ENCODE measurements at regions not wholly inside any gene's neighbourhood (a gene's known extent, or its start where the extent isn't known, plus 50 kb on each side); places are given as distances from the start of the nearest gene placed in this dataset.

- Mint-ChIP-seq H3K27me3 (no peaks in the 10 kb centered on the region), H3K4me1 (ENCODE audit: low read depth) (no peaks in the 10 kb centered on the region), H3K27ac (no peak overlapping the region), H3K4me3 (no peak overlapping the region), H3K36me3 (ENCODE audit: low read depth) (no peaks in the 10 kb centered on the region), H3K9me3 (no peaks in the 10 kb centered on the region)
- intact Hi-C loops (cut with DNase I, micrococcal nuclease): no loop called here
- DNase-seq (no peak), ATAC-seq (ENCODE audit: poor library complexity) (no peak)
- TF ChIP-seq, protein P1, sequence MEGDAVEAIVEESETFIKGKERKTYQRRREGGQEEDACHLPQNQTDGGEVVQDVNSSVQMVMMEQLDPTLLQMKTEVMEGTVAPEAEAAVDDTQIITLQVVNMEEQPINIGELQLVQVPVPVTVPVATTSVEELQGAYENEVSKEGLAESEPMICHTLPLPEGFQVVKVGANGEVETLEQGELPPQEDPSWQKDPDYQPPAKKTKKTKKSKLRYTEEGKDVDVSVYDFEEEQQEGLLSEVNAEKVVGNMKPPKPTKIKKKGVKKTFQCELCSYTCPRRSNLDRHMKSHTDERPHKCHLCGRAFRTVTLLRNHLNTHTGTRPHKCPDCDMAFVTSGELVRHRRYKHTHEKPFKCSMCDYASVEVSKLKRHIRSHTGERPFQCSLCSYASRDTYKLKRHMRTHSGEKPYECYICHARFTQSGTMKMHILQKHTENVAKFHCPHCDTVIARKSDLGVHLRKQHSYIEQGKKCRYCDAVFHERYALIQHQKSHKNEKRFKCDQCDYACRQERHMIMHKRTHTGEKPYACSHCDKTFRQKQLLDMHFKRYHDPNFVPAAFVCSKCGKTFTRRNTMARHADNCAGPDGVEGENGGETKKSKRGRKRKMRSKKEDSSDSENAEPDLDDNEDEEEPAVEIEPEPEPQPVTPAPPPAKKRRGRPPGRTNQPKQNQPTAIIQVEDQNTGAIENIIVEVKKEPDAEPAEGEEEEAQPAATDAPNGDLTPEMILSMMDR (IDR thresholded peaks at IDR 0.05): no peak
- POLR2A ChIA-PET: no interaction called here
- H3K9me3 ChIP-seq (ENCODE audit: control insufficient read depth in 1 of 2, insufficient read depth in 1 of 2, low read length in 2 of 2): no peaks in the 10 kb centered on the region
- no peak overlapping the region for H3K4me3 ChIP-seq (ENCODE audit: low read length)
- no peaks in the 10 kb centered on the region for H3K27me3 ChIP-seq (ENCODE audit: control insufficient read depth in 1 of 2, insufficient read depth in 2 of 2, low read length in 2 of 2)
- CTCF ChIA-PET: interaction anchor here (1.1 kb wide), 1 partner anchor 10 kb away, joined by 3 read pairs; no protein-coding TSS in a partner anchor
- no peak overlapping the region for H3K27ac ChIP-seq (ENCODE audit: low read depth in 1 of 2, low read length in 2 of 2)
- no peaks in the 10 kb centered on the region for H3K36me3 ChIP-seq (ENCODE audit: insufficient read depth, low read length)
- H3K4me1 ChIP-seq (ENCODE audit: insufficient read depth, low read length): no peaks in the 10 kb centered on the region
Measured at GRCh38 chr10:89153971-89154370, 53.1 kb downstream of the CH25H start.

DNA sequence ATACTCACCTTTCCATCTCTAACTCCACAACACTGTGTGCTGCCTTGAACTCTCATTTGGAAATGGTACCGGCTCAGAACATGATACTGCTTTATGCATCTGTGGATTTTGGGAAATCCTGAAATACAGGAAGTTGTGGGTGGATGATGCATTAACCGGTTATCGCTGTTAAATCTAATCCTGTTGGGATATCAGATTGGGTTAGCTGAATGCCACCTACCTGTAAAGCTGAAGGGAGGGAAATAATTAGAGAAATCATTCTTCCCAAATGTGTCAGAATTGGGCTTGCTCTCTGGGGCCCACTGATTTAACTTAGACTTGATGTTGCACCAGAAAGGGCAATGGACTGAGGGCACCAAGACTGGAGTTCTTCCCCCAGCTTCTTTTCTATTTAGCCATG, 54.0 kb downstream of the CH25H start:
- ChIA-PET CTCF (no interaction called here), POLR2A (no interaction called here)
- H3K9me3 Mint-ChIP-seq: no peaks in the 10 kb centered on the region
- H3K27ac Mint-ChIP-seq: no peak overlapping the region
- H3K9me3 ChIP-seq (ENCODE audit: control insufficient read depth in 1 of 2, insufficient read depth in 1 of 2, low read length in 2 of 2): no peaks in the 10 kb centered on the region
- TF ChIP-seq, protein P1 (IDR thresholded peaks at IDR 0.05): no peak
- H3K36me3 Mint-ChIP-seq (ENCODE audit: low read depth): no peaks in the 10 kb centered on the region
- H3K4me1 ChIP-seq (ENCODE audit: insufficient read depth, low read length): no peaks in the 10 kb centered on the region
- no peaks in the 10 kb centered on the region for H3K27me3 Mint-ChIP-seq
- H3K27ac ChIP-seq (ENCODE audit: low read depth in 1 of 2, low read length in 2 of 2): no peak overlapping the region
- no peaks in the 10 kb centered on the region for H3K27me3 ChIP-seq (ENCODE audit: control insufficient read depth in 1 of 2, insufficient read depth in 2 of 2, low read length in 2 of 2)
- intact Hi-C loops (cut with DNase I, micrococcal nuclease): no loop called here
- ATAC-seq (ENCODE audit: poor library complexity): no peak
- no peaks in the 10 kb centered on the region for H3K4me1 Mint-ChIP-seq (ENCODE audit: low read depth)
- no peak overlapping the region for H3K4me3 ChIP-seq (ENCODE audit: low read length)
- no peak for DNase-seq
- H3K36me3 ChIP-seq (ENCODE audit: insufficient read depth, low read length): no peaks in the 10 kb centered on the region
- H3K4me3 Mint-ChIP-seq: no peak overlapping the region

GRCh38 chr10:89151857-89152256, 55.3 kb downstream of the CH25H start:
- POLR2A ChIA-PET: no interaction called here
- no peaks in the 10 kb centered on the region for H3K27me3 Mint-ChIP-seq

More at GRCh38 chr10:89151857-89152256, 55.3 kb downstream of the CH25H start:
- intact Hi-C loops (cut with DNase I, micrococcal nuclease): no loop called here
- Mint-ChIP-seq H3K4me3 (no peak overlapping the region), H3K9me3 (no peaks in the 10 kb centered on the region), H3K4me1 (ENCODE audit: low read depth) (no peaks in the 10 kb centered on the region), H3K36me3 (ENCODE audit: low read depth) (no peaks in the 10 kb centered on the region), H3K27ac (no peak overlapping the region)
- Histone ChIP-seq H3K27me3 (ENCODE audit: control insufficient read depth in 1 of 2, insufficient read depth in 2 of 2, low read length in 2 of 2) (no peaks in the 10 kb centered on the region), H3K36me3 (ENCODE audit: insufficient read depth, low read length) (no peaks in the 10 kb centered on the region), H3K4me1 (ENCODE audit: insufficient read depth, low read length) (no peaks in the 10 kb centered on the region), H3K9me3 (ENCODE audit: control insufficient read depth in 1 of 2, insufficient read depth in 1 of 2, low read length in 2 of 2) (no peaks in the 10 kb centered on the region), H3K27ac (ENCODE audit: low read depth in 1 of 2, low read length in 2 of 2) (no peak overlapping the region), H3K4me3 (ENCODE audit: low read length) (no peak overlapping the region)
- CTCF ChIA-PET: no interaction called here
- DNase-seq (no peak), ATAC-seq (ENCODE audit: poor library complexity) (no peak)
- TF ChIP-seq, protein P1 (IDR thresholded peaks at IDR 0.05): no peak

All from CD4-positive, alpha-beta T cell (primary cell).